Loucy (cell line): ENCODE measurements at regions not wholly inside any gene's neighbourhood (a gene's known extent, or its start where the extent isn't known, plus 50 kb on each side); places are given as distances from the start of the nearest gene placed in this dataset.

Experiments used
- EZH2phosphoT487 ChIP-seq: fragments of 200-600 bp; IDR thresholded peaks from 2 replicates; pipeline ENCODE4 v1.6.1; 2018; ENCODE audit warnings: antibody characterized with exemption, mild to moderate bottlenecking, moderate library complexity, borderline replicate concordance
- TF ChIP-seq, protein P1 (sequence below): fragments of 200-600 bp; sonication (generic); conservative IDR thresholded peaks from 2 replicates; pipeline ENCODE4 v1.5.1; 2014; ENCODE audit warnings: mild to moderate bottlenecking, antibody characterized with exemption, low read length

DNA sequence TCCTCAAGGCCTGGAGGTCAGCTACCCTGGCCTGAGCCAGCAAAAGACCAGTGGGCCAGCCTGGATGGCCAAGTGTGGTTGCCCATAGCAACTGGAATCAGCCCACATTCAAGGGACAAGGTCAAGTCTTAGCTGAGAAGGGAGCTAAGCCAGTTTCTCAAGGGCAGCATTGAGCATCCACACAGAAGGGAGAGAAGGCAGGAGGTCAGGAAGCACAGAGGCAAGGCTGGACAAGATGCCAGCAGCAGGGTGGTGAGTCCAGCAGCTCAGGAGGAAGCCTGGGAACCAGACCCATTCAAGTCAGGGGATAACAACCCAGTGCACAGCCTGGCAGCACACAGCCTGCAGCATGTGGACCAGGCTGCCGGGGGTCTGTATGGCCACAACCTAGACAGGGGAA, 54.0 kb upstream of the ZMIZ1 start:
- TF ChIP-seq, protein P1, sequence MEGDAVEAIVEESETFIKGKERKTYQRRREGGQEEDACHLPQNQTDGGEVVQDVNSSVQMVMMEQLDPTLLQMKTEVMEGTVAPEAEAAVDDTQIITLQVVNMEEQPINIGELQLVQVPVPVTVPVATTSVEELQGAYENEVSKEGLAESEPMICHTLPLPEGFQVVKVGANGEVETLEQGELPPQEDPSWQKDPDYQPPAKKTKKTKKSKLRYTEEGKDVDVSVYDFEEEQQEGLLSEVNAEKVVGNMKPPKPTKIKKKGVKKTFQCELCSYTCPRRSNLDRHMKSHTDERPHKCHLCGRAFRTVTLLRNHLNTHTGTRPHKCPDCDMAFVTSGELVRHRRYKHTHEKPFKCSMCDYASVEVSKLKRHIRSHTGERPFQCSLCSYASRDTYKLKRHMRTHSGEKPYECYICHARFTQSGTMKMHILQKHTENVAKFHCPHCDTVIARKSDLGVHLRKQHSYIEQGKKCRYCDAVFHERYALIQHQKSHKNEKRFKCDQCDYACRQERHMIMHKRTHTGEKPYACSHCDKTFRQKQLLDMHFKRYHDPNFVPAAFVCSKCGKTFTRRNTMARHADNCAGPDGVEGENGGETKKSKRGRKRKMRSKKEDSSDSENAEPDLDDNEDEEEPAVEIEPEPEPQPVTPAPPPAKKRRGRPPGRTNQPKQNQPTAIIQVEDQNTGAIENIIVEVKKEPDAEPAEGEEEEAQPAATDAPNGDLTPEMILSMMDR = no peak
- no peak for TF ChIP-seq EZH2phosphoT487
